Activated CD4-positive, alpha-beta T cell treated with anti-CD3 and anti-CD28 coated beads, Interleukin-2, amount 50 U/mL, for 24 hours (primary cell): ENCODE measurements at regions not wholly inside any gene's neighbourhood (a gene's known extent, or its start where the extent isn't known, plus 50 kb on each side); places are given as distances from the start of the nearest gene placed in this dataset.
A peak's percentile ranks its signal among the peaks of the same experiment; 100 is the strongest.
"Not testable (repeated sequence)": the region's sequence is repeated elsewhere in the genome, so short reads cannot be mapped to it uniquely, and the experiment has no call there.

Experiments used
- DNase-seq, 2 donors: peaks; one replicate each; pipeline ENCODE4 v3.0.0-alpha.2; 2020; ENCODE audit warnings: low read depth in 1 of 2, low spot score in 1 of 2

GRCh38 chr10:5268743-5269142, 72.1 kb downstream of the AKR1C4 start:
- DNase-seq = no peak

DNA sequence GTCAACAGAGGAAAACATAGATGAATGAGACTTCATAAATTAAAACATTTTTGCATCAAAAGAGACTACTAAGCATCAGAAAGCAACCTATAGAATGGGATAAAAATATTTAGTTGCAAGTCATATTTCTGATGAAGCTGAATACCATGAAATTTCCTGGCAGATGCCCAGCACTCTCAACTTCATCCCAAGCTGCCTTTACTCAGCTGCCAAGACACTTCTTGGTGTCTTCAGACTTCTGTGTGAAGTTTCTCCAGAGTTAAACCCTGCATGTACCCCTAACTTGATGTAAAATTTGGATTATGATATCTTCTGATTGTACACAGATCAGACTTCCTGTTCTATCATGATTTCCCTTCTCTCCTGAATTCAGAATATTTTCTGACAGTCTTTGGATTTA, 73.2 kb downstream of the AKR1C4 start:
- DNase-seq = no peak

DNA sequence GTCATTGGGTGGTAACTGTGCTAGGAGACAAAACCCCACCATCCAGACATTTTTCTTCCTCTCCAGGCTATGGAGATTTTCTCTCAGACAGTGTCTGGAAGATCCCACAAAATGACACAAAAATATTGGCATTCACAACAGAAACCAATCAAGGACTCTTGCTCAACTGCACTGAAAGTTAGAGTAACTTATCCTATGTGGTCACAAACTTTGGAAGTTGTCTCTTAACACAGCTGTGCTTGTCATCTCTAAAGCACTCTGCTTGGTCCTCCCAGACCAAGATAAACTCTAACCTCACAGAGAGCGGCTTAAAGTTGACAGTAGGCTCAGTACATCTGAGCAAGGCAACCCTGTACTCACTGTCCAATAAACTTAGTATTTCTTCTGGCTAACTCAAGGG, 74.9 kb downstream of the AKR1C4 start:
- no peak for DNase-seq

DNA sequence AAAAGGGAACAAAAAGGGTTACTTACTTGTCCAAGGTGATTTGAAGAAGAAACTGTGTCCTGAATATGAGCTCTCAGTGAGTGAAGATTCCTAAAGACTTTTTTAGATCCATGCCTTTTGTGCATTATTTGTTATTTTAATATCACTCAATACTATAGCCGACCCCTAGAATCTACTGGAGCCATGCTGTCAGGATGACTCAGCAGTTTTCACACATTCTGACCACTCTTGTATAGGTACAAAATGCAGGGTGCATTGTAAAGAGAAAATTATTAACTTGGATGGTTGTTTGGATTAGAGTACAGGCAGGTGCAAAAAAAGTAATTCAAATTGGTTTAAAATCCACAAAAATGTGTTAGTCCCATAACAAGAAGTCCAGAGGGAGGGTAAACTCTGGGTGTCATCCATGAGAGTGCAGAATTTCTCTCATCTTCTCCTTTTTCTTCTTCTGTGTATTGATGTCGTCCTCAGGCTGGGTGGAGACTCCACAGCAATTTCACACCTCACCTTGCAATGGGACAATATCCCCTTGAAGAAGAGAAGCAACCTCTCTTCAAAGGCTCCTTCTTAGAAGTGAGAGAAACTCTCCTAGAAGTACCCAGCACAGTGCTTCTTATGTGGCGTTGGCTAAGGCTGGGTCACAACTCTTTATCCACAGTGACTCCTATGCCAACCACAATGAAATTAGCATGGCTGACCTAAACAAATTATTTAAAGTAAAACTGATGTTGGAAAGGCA, 75.6 kb downstream of the AKR1C4 start:
- DNase-seq = no peak

- no peak for DNase-seq
Measured at GRCh38 chr10:5274795-5275194, 78.2 kb downstream of the AKR1C4 start.

DNA sequence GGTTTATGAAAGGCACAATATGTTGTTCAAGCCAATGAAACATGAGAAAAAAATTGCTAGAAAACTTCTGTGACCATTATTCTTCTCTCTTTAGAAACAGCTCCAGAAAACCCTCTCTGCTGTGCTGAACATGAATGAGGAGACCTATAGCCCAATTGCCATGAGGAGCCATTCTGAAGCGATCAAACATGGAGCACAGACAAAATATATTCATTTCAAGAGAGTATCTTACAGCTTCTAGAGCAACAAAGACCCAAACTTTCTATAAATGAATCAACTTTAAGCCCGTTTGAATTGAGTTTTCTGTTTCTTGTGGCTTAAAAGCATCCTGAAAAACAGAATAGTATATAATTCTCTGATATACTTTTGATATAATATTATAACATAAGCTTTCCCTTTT, 83.4 kb upstream of the UCN3 start:
- DNase-seq = no peak

- no peak for DNase-seq
Measured at GRCh38 chr10:5282137-5282536, 82.6 kb upstream of the UCN3 start.

DNA sequence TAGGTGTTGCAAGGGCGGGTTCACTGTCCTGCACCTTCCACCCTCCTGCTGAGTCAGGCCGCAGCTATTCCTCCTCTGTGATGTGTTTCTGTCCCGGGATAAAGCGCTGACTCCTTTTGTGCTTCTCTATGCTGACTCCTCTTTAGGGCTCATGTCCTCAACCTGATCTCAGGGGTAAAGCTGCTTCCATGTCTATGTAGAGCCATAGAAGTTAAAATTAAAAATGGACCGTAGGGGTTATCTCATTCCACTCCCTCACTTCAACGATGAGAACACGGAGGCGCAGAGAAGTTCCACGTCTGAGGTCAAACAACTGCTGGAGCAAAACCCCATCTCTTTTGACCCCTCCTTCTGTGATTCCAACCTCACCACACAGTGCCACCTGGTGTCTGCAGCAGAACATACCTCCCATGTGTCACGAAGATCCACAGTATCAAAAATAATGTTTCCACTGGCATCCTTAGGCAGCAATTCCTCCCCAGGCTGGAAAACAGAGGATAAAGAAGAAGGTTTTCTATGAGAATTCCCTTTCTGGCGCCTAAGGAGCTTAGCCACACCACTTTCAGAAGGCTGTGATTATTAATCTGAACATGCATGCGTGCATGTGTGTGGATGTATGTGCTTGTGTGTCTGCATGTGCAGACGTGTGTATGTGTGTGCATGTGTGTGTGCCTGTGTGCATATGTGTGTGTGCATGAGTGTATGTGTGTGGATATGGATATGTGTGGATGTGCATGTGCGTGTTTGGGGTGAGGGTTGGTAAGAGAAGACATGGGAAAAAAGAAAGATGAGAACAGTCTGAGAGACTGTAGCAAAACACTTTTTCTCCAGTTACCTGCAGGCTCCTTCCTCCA, 81.2 kb upstream of the UCN3 start:
- DNase-seq = peak in 1 of 2 donors; percentile 58

DNA sequence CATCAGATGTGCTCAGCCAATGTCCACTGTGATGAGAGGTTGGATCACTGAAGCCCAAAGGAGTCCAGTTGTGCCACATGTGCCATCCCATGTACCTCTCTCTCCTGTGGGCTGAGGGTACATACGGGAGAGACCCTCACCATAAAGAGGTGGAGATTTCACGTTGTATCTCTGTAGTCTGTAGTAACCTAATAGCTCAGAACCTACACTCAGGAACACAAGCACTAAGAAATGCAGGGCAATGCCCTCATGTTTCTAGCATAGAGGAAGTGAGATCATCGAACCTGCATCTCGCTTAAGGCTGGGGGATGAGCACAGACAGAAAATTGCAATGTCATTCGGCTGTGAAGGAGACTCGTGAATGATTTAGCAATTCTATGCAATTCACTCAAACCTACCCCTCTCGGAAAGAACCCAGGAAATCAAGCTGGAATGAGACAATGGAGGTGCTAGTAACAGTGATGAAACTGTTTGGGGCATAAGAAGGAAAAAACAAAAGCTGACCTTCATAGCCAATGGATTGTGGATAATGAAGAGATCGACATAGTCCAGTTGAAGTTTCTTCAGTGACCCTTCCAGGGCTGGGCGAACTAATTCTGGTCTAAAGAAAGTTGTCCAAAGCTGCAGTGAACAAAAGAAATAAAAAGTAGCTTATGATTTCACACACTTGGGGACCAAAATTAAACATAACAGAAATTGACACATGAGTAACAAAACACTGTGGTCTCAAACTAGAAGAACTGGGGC, 80.3 kb upstream of the UCN3 start:
- DNase-seq = peak in 1 of 2 donors; percentile 30

DNA sequence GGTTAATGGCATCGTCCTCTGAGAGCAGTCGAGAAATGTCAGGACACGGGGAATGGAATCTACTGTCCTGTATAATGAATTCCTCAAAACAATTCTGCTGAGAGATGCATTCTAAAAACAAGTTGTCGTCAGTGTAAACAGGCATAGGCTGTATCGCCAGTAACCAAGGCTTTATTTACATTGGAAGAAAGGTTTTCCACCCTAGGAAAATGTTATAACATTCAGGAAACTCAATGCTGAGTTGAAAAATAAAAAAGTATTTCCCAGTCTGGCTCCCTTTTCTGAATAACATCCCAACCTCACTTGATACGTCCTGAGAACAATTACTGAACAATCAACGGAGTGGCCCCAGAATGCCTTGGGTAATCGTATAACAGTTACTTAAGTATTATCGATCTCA, 79.6 kb upstream of the UCN3 start:
- no peak for DNase-seq

DNA sequence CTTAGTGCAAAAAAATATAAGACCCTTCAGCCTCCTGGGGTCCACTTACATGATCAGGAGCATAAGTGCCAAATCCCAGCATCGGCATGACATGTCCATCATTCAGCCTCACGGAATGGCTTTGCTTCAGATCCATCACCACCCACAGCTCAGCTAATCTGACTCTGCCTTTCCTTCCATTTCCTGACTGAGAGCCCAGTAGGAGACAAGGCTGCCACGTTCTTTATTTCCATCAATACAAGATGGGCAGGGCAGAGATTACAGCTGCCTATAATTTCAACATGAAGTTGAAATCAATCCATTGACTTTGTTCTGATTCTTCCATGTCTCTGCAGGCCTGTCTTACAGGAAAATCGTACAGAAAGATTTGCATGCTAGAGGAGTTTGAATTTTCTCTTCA, 76.4 kb upstream of the UCN3 start:
- no peak for DNase-seq

- DNase-seq = not testable (repeated sequence)
Measured at GRCh38 chr10:5289228-5289627, 75.5 kb upstream of the UCN3 start.

GRCh38 chr10:5291501-5292195, 73.1 kb upstream of the UCN3 start:
- DNase-seq = peak; percentile 3 to 69

- peak in 1 of 2 donors; percentile 26 for DNase-seq
Measured at GRCh38 chr10:5292196-5292735, 72.5 kb upstream of the UCN3 start.

DNA sequence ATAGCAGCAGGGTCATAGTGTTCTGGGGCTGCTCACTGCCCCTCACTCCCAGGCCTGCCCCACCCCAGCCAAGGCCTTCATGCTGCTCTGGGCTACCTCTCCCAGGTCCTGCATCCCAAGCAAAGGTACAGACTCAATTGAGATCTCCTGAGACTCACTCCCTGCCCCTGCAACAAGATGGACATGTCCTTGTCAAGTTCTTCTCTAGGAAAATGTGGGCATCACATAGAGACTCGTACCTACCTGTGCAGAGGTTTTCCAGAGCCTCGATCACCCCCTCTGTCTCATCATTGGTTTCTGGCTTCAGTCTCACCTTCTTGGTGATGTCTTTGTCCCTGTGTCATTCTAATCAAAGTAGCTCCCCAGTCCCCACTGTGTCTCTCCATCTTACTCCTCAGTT, 71.8 kb upstream of the UCN3 start:
- DNase-seq = not testable (repeated sequence)

DNA sequence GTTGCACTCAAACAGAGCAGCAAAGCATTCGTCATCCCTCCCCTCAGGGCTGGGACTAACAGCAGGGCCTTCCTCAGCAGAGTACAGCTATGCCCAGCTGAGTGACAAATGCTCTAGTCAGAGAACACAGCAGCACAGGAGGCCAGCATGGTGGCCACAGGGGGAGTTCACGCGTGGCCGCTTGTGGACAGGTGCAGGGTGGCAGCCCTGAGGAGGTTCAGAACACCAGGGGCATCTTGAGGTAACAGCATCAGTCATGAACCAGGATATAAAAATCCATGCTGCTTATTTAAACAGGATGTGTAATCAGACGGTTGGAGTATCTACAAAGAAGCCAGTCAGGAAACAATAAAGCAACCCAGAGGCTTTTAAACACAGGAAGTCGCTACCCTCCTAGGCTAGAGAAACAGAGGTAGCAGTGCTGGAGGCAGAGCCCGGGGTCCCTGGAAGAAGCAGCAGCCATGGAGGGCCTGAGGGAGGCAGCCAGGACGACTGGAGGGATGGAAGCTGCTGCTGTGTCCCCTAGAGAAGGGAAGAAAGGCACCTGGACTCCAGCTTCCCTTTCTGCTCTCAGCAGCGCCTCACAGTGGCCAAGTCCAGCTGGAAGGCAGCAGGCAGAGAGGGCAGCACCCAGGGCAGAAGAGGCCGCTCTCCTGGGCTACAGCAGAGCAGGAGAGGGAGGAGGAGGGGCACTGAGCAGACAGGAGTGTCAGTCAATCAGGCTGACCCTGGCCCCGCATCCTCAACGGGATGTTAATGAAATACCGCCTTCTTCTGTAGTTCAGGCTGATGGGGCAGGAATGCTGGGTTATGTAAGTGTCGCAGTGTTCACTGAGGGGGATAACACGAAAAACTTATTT, 70.8 kb upstream of the UCN3 start:
- peak in 1 of 2 donors; percentile 65 for DNase-seq

GRCh38 chr10:5297466-5297865, 67.3 kb upstream of the UCN3 start:
- DNase-seq = peak in 1 of 2 donors; percentile 31

GRCh38 chr10:5297996-5298395, 66.8 kb upstream of the UCN3 start:
- DNase-seq = no peak

DNA sequence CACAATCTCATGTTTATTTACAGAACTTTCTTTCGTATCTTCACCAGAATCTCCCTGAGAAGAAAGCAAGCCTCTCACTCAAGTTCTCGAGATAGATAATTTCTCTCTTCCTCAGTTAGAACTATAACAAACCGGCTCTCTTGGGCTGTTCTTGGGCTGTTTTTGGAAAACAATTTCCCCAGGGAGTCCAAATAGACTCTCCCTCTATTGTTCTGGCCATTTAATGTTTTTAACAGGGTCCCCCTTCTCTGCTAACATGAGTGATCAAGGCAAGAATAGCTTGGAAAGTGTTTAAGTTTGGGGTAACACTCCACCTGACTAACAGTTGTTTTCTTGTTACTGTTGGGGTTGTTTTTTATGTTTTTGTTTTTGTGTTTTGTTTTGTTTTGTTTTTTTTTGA, 64.8 kb upstream of the UCN3 start:
- DNase-seq = no peak

DNA sequence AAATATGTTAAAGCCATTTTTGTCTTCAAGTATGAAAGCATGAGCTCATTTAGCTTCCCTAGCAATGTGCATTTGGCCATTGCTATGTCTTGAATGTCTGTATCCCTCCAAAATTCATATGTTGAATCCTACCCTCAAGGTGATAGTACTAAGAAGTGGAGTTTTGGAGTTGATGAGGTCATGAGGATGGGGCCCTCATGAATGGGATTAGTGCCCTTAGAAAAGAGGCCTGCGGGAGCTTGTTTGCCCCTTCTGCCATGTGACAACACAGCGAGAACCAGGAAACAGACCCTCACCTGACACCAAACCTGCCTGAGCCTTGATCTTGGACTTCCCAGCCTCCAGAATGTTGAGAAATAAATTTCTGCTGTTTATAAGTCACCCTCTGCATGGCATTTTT, 61.3 kb upstream of the UCN3 start:
- no peak for DNase-seq
